Inflammatory macrophage treated with lipopolysaccharide for 4 hours (primary cell): ENCODE measurements at regions not wholly inside any gene's neighbourhood (a gene's known extent, or its start where the extent isn't known, plus 50 kb on each side); places are given as distances from the start of the nearest gene placed in this dataset.
"Not testable (repeated sequence)": the region's sequence is repeated elsewhere in the genome, so short reads cannot be mapped to it uniquely, and the experiment has no call there.

Experiments used
- DNase-seq: peaks from one replicate; pipeline ENCODE4 v3.0.0-alpha.2; 2020

DNA sequence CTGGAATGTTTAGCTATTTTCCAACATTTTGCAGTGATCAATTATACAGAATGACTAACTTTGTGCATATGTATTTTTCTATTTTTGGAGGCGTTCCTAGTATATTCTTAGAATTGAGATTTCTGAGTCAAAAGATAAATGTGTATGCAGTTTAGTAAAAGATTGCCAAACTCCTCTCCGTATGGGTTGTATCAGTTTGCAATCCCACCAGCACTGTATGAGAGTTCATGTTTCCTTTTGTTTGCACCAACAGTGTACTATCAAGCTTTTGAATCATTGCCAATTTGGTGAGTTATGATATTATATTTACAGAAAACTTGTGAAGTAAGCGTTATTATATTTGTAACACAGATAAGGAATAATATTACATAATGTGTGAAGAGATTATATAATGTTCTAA, 658.7 kb downstream of the JRKL start:
- DNase-seq = no peak

DNA sequence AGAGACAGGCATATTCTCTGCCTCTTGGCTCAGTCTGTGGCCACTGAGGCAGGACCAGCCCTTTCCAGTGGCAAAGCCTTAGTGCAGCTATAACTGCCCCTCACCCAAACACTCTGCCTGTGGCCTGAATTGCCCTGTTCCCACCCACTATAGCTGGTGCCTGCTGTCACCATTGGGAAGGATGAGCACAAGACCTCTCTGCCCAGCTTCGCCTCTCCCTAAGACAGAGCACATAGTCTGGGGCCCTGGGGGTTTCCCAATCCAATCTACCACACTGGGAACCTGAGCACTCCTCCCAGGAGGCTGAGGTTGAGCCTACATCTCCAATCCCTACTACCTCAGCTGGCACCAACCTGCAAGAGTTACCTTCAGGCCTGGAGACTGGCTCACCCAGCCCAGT, 670.4 kb downstream of the JRKL start:
- no peak for DNase-seq

DNA sequence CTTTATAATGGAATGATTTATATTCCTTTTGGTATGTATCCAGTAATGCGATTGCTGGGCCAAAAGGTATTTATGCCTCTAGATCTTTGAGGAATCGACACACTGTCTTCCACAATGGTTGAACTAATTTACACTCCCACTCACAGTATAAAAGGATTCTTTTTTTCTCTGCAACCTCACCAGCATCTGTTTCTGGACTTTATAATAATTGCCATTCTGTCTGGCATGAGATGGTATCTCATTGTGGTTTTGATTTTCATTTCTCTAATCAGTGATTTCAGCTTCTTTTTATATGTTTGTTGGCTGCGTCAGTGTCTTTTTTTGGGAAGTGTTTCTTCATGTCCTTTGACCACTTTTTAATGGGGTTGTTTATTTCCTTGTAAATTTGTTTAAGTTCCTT, 679.3 kb downstream of the JRKL start:
- no peak for DNase-seq

DNA sequence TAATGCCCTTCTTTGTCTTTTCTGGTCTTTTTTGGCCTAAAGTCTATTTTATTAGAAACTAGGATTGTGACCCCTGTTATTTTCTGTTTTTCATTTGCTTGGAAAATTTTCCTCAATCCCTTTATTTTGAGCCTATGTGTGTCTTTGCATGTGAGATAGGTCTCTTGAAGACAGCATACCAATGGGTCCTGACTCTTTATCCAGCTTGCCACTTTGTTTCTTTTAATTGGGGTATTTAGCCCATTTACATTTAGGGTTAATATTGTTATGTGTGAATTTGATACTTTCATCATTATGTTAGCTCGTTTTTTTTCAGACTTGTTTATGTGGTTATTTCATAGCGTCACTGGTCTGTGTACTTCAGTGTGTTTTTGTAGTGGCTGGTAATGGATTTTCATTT, 682.6 kb downstream of the JRKL start:
- no peak for DNase-seq

DNA sequence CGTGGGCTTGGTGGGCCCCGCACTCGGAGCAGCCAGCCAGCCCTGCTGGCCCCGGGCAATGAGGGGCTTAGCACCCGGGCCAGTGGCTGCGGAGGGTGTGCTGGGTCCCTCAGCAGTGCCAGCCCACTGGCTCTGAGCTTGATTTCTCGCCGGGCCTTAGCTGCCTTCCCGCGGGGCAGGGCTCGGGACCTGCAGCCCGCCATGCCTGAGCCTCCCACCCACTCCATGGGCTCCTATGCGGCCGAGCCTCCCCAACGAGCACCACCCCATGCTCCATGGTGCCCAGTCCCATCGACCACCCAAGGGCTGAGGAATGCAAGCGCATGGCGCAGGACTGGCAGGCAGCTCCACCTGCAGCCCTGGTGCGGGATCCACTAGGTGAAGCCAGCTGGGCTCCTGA, 686.9 kb downstream of the JRKL start:
- DNase-seq = not testable (repeated sequence)

DNA sequence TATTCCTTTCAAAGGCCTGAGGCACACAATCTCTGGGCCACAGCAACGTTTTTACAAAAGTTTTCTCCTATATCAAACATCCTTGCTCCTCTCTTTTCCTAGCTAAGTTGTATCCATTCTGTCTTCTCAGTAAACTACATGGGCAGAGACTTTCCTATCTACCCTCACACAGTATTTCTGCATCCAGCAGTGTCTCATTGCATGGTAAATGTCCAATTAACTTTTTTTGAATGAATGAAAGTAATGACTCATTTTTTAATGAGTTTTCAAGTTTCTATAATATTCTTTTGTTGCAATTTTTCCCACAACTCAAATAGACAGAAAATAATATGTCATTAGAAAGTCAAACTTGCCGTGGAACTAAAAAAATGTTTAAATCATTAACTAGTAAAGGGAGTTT, 688.6 kb downstream of the JRKL start:
- DNase-seq = no peak

DNA sequence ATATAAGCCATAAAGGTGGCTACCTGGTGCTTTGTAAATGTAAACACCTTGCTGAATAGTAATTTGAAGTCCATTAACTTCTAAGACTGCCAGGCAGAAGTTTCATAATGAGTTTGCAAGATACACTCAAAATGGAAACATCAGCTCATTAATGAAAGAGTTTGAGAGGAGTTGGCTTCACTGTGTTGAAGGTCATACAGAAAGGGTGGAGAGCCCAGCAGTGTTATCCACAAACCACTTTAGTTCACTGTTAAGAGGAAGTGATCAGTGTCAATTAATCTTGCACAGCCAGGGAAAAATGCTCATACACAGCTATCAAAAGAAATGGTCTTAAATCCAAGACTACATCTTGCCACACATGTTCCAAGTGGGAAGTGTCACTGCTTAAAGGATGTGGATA, 689.4 kb downstream of the JRKL start:
- no peak for DNase-seq

DNA sequence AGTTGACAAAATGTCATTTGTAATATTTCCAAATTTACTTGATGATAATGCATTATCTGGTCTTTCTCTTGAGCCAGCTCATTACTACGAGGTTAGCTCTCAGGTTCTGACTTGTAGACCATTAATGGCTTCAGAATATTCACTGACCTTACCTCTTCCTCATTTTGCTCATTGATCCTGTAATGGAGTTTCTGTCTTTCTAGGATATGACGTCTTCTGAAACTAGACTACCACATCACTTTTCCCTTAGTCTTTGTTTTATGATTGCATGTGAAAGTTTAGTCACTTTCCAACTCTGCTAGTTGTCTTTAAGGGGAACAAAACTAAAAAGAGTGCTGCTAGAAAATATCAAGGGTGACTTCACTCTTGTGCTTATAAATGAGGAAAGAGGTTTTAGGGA, 697.6 kb downstream of the JRKL start:
- no peak for DNase-seq

DNA sequence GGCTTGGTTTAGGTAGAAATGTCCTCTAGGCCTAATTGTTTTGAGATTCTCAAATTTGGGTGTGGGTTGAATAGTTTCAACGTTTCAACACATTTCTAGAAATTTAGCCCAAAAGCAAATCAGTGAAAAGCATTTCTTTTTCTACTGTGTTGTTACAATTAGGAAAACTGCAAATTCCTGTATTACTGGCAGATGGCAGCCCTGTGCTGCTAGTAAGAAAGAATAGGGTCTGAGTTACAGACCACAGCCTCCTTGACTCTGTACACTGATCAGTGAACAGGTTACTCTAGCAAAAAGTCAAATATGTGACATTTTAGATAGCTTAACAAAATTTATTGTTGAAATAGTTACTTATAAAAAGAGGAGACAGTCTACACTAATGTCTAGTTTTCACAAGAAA, 703.0 kb downstream of the JRKL start:
- no peak for DNase-seq

DNA sequence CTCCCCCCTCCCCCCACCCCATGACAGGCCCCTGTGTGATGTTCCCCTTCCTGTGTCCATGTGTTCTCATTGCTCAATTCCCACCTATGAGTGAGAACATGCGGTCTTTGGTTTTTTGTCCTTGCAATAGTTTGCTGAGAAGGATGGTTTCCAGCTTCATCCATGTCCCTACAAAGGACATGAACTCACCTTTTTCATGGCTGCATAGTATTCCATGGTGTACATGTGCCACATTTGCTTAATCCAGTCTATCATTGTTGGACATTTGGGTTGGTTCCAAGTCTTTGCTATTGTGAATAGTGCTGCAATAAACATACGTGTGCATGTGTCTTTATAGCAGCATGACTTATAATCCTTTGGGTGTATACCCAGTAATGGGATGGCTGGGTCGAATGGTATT, 712.4 kb downstream of the JRKL start:
- DNase-seq = not testable (repeated sequence)

DNA sequence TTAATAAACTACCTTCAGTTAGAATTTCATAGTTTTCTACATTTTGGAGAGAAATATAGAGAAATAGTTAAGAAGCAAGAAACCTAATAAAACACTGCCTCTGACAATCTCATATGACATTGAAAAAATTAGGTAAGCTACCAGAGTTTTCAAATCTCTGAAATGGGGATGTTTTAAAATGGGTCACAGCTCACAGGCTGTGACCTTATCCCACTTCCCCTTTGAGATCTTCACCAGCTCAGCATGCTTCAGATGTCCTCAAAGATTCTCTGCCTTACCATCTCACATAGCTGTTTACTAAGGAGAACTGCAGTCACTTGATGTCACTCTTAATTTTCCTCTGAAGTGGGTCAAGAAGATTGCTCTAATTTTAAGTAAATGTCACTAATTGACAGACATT, 717.8 kb downstream of the JRKL start:
- no peak for DNase-seq

DNA sequence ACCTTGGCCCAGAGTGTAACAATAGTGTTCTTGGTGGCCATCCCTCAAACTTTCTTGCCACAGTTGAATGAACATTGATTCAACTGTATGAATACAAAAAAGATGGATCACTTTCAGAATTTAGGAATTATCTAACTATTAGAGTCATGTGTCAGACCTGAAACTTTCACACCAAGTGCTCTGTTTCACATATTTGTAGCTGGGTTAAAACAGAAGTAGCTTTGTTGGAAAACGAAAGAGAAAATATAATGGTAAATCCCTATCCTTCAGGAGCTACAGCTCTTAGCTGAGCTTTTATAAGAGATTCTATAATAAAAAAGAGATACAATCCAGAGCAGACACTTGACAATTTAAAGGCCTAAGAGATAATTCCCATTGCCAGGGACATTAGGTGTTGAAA, 719.3 kb downstream of the JRKL start:
- DNase-seq = no peak

DNA sequence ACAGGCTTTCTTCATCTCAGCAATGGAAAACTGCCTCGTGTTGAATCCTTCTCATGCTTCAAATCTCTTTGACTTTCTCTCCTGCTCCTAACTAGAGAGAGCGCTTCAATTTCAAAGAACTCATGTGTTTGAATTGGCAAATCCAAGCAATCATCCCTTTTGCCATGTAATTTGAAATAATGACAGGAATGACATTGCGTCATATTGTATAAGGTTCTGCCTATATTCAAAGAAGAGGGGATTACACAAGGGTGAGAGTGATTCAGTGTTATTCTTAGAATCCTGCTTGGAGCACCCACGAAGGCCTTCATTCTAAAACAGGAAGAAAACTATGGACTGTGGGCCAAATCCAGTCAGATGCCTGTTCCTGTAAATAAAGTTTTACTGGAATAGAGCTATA, 720.6 kb downstream of the JRKL start:
- no peak for DNase-seq

DNA sequence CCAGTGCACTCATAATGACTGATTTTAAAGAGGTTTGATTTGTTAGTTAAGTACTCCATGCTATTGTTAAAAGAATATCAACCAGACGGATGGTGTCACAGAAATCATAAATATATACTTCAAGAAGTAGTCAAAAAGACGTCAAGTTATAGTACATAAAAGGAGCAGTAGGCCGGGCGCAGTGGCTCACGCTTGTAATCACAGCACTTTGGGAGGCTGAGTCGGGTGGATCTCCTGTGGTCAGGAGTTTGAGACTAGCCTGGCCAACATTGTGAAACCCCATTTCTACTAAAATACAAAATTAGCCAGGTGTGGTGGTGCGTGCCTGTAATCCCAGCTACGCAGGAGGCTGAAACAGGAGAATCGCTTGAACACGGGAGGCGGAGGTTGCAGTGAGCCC, 721.7 kb downstream of the JRKL start:
- no peak for DNase-seq

DNA sequence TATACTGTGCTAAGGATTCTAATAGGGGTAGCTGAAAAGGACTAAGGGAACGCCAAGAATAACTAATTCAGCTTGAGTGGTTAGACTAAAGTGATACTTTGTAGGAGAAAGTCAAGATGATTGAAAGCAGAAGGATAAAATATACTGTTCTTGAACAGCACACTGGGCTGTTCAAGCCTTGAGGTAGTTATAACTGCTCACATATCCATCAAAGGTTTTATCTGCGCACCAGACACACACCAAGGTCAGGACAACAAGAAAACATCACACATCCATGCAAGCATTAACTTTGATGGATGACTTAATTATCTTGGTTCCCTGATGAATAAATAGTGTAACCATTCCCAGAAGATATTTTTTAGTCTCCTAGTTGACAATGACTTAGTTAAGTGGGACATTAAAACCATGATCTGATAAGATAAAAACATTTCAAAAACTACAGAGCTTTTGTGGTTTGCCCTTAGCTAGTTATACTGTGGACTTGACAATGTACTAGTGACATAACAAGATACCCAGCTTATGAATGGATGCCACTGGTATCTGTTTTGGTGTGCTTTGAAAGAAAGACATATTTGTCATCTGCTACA, 728.9 kb downstream of the JRKL start:
- DNase-seq = no peak

DNA sequence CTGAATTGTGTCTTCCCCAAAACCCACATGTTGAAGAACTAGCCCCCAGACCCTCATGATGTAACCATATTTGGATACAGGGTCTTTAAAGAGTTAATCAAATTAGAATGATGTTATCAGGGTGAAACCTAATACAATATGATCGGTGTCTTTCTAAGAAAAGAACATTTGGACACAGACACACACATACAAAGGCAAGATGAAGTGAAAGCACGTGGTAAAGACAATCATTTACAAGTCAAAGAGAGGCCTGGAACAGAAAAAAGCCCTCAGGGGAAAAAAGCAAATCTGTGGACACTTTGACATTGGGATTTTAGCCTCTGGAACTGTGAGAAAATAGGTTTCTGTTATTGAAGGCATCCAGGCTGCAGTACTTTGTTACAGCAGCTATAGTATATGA, 733.4 kb downstream of the JRKL start:
- DNase-seq = no peak

DNA sequence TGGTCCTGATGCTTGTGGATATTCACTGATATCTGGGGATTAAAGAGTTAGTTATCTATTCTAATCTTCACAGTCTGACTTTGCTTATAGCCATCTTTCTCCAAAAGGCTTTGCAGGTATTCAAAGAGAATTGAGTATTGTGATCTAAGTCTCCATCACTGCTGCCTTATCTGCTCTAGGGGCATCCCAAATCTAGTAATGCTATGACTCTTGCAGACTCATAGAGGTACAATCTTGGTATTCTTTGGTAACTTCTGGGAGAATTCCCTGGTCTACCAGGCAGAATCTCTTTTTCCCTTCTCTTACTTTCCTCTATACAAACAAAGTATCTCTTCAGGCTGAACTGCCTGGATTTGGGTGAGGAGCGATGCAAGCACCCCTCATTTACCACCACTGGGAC, 746.3 kb downstream of the JRKL start:
- DNase-seq = no peak

DNA sequence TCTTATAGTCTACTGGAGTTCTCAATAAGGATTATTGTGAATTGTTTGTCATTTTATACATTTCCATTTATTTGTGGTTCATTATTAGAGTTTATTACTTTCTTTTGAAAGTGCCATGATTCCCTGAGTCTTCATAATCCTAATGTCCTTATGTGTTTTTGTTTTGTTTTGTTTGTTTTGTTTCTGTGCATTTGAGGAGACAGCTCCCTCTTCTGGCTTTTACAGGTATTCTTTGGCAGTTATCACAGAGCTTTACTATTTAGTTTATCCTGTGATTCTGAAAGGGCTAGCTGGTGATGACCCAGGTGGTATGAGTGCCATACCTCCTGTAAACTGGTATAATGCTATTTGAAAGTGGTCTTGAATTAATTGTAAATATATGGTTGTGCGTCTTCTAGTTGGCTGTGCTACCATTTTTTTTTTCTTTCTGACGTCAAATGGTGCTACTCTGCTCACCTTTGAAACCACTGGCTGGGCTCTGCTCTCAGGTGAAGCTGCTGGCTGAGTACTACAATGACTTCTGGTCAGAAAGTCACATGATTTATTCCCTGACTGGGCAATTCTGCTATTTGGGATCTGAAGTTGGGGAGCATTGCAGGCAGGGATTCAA, 751.2 kb downstream of the JRKL start:
- no peak for DNase-seq

DNA sequence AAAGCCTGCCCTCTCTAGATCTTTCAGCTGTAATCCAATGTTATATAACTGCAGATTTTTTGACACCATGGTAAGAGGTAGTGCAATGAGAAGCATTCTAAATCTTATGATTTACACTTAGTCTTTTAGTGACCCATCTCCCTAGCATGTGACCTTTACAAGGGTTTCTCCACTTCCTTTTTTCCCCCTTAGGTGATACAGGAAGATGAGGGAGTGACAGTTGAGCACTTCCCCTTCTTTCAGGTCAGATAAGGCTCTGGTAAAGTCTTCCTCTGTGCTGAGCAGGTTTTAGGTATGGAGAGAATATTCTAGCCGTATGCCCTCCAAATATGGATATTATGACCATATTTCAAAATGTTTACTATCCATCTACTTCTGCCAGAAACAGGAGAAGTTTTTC, 753.6 kb downstream of the JRKL start:
- DNase-seq = no peak

DNA sequence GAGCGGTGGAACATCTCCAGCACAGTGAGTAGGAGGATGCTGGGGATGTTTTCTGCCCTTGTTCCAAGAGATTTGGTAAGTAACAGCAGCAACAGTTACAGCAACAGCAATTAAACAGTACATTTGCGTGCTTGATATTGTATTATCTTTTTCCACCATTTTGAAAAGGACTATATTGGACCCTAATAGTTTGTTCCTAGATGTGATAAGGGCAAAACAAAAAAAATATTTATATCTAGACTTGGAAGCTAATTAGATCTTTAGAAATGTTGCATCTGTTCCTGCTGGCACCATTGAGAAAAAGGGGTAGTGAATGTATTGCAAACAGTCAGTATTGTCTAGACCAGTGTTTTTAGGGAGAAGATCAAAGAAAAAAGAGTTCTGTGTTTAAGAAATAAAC, 759.9 kb downstream of the JRKL start:
- no peak for DNase-seq

DNA sequence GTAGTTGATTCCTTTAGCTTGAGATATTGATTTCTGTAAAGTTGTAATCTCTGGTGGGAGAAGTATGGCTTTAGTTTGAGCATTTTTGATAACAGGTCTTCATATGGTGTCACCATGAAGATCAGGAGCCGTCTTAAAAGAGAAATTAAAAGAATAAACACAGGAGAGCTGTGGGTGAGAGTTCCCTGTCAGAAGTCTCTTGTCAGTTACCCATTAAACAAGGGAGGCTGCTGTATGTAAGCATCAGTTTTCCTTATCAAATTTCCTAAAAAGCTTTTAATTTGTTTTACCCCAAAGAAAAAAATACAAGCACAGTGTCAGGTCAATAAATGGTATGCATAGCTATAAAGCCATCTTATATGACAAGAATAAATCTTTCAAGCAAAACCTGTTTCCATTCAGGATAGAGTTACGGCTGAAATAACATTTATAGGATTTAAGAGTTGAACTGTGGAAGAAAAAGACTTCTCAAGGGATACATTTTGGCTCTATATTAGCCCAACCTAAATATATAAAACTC, 767.5 kb downstream of the JRKL start:
- no peak for DNase-seq

DNA sequence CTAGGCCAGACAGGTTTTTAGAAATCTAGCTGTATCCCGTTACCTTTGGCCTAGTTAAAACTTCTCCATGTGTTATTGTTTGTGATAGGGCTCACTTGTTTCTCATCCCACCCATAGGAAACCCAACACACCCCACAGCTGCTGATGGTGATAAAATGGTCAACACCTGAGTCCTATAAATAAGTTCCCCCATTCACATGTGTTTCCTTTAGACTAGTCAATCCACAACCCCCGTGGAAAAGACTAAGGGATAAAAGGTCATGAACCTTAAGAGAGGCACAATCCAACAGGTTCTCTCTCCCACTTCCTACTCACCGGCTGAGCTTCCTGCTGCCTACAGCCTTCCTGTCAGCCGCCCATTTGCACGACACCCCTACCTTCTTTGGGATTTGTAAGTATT, 768.4 kb downstream of the JRKL start:
- no peak for DNase-seq

DNA sequence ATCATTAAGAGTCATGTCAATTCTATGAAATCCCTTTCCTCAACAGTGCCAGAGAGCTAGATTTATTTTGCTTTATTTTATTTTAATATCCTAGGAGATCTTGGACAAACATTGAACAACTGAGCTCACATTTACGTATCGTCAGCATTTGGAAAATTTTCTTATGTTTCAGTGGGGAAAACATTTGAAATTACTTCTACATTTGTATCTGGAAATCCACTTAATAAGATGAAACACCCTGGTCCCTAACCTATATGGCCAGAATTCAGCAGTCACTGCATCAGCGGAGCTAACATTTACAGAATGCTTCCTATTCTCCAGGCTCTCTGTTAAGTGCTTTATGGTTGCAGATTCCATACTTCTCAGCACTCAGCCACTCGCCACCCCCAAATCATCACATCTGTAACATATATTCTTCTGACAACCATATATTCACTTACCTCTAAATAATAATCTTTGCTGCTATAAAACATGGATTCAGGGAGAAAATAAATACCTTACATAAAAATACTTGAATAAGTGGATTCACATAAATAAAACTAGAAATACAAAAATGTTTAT, 773.9 kb downstream of the JRKL start:
- DNase-seq = no peak

DNA sequence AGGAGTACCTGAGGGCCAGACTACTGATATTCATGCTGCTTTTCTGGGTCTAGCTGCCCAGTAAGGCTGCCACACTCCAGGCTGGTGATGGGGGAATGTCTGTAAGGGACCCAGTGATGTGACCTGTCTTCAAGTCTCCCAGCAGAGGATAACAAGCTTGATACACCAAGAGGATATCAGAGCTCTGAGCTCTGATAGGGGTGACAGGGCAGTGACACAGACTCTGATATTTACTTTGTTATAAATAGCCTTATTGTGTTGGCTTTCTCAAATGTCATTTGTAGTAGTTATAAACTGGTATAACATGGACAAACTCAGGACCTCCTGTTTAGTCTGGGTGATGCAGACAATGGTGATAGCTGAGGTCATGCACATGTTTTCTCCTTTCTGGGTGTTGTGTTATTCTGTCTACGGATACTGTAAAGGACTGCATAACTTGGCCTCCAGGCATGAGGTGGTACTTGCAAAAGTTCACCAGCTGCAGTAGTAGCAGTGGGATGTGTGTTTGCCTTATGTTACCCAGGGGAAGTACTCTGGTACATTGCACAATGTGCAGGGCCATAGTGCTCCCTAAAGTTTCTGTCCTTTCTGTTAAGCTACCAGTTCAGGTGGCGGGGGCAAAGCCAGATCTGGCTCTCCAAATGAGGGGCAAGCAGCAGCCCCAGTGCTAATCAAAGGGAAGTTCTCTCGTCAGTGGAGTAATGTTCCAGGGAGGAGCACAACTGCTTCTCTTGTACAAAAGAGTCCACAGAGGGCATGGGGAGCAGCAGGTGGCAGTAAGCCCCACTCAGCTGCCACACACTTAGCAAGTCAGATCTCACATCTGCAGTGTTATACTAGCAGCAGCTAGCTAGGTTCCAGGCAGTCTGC, 812.2 kb downstream of the JRKL start:
- DNase-seq = no peak
